Urinary bladder (tissue), 3 donors: ENCODE measurements at regions not wholly inside any gene's neighbourhood (a gene's known extent, or its start where the extent isn't known, plus 50 kb on each side); places are given as distances from the start of the nearest gene placed in this dataset.

Experiments used
- DNase-seq: peaks from one replicate; pipeline ENCODE4 v3.0.0-alpha.2; 2015; ENCODE audit errors: extremely low spot score
- H3K27ac ChIP-seq: one replicate; pipeline ENCODE4 v1.5.1; 2013; ENCODE audit warnings: low read depth, mild to moderate bottlenecking, moderate library complexity
- H3K36me3 ChIP-seq: one replicate; pipeline ENCODE4 v1.6.1; 2013; ENCODE audit warnings: mild to moderate bottlenecking, moderate library complexity; ENCODE audit not compliant: insufficient read depth
- H3K4me1 ChIP-seq: one replicate; pipeline ENCODE4 v1.6.1; 2013; ENCODE audit warnings: mild to moderate bottlenecking, moderate library complexity; ENCODE audit not compliant: insufficient read depth
- H3K4me3 ChIP-seq: one replicate; pipeline ENCODE4 v1.5.1; 2013; ENCODE audit warnings: low read depth, low read length
- WGBS: extraction: QIAGEN DNeasy Blood & Tissue Kit; methylation state at CpG from one replicate; pipeline ENCODE4 v1.1.7; 2013; 5-methylcytosine and 5-hydroxymethylcytosine counted together
- donor health status: healthy with polysubstance abuse.
- donor health status: healthy.

GRCh38 chr10:118407777-118408176 is 65.7 kb upstream of the FAM204A start:
- H3K27ac ChIP-seq, result no peak overlapping the region
- H3K36me3 ChIP-seq, result no peaks in the 10 kb centered on the region
- H3K4me1 ChIP-seq, result no peaks in the 10 kb centered on the region
- WGBS, result 76% methylated on average over 5 of the region's 5 CpGs
- DNase-seq, result no peak
- H3K4me3 ChIP-seq, result no peak overlapping the region

- H3K36me3 ChIP-seq, result no peaks in the 10 kb centered on the region
- H3K4me3 ChIP-seq, result no peak overlapping the region
- H3K27ac ChIP-seq, result no peak overlapping the region
- DNase-seq, result no peak
- no peaks in the 10 kb centered on the region for H3K4me1 ChIP-seq
Observed at GRCh38 chr10:118407026-118407425, 64.9 kb upstream of the FAM204A start.

GRCh38 chr10:118405928-118406327 is 63.8 kb upstream of the FAM204A start:
- Histone ChIP-seq H3K4me3 (no peak overlapping the region), H3K4me1 (no peaks in the 10 kb centered on the region), H3K36me3 (no peaks in the 10 kb centered on the region), H3K27ac (no peak overlapping the region)
- WGBS, result 47% methylated on average over 3 of the region's 3 CpGs
- DNase-seq, result no peak

- Histone ChIP-seq H3K4me3 (no peak overlapping the region), H3K4me1 (no peaks in the 10 kb centered on the region), H3K27ac (no peak overlapping the region), H3K36me3 (no peaks in the 10 kb centered on the region)
- no peak for DNase-seq
- WGBS, result 37% methylated on average over 3 of the region's 3 CpGs
Observed at GRCh38 chr10:118403967-118404366, 61.8 kb upstream of the FAM204A start.

GRCh38 chr10:118401708-118402193 is 59.6 kb upstream of the FAM204A start:
- no peak for DNase-seq
- Histone ChIP-seq H3K4me1 (no peaks in the 10 kb centered on the region), H3K4me3 (no peak overlapping the region), H3K27ac (no peak overlapping the region), H3K36me3 (no peaks in the 10 kb centered on the region)
- WGBS, result 96% methylated on average over 2 of the region's 2 CpGs

GRCh38 chr10:118397391-118397790 is 55.3 kb upstream of the FAM204A start:
- DNase-seq, result no peak
- 81% methylated on average over 4 of the region's 4 CpGs for WGBS
- no peak overlapping the region for H3K4me3 ChIP-seq
- no peaks in the 10 kb centered on the region for H3K4me1 ChIP-seq
- H3K36me3 ChIP-seq, result no peaks in the 10 kb centered on the region
- H3K27ac ChIP-seq, result no peak overlapping the region

GRCh38 chr10:118395947-118396346 is 53.8 kb upstream of the FAM204A start:
- DNase-seq, result no peak
- Histone ChIP-seq H3K27ac (no peak overlapping the region), H3K4me1 (no peaks in the 10 kb centered on the region), H3K4me3 (no peak overlapping the region), H3K36me3 (no peaks in the 10 kb centered on the region)
- 84% methylated on average over 5 of the region's 5 CpGs for WGBS

GRCh38 chr10:118394301-118395200 is 52.4 kb upstream of the FAM204A start:
- Histone ChIP-seq H3K27ac (no peak overlapping the region), H3K4me3 (no peak overlapping the region), H3K36me3 (no peaks in the 10 kb centered on the region), H3K4me1 (no peaks in the 10 kb centered on the region)
- 25% methylated on average over 8 of the region's 8 CpGs for WGBS
- DNase-seq, result no peak

GRCh38 chr10:118392761-118393160 is 50.6 kb upstream of the FAM204A start:
- Histone ChIP-seq H3K4me3 (no peak overlapping the region), H3K27ac (no peak overlapping the region), H3K36me3 (no peaks in the 10 kb centered on the region), H3K4me1 (no peaks in the 10 kb centered on the region)
- 78% methylated on average over 5 of the region's 5 CpGs for WGBS
- no peak for DNase-seq
